ENCODE measurements at regions not wholly inside any gene's neighbourhood (a gene's known extent, or its start where the extent isn't known, plus 50 kb on each side); places are given as distances from the start of the nearest gene placed in this dataset.

DNA sequence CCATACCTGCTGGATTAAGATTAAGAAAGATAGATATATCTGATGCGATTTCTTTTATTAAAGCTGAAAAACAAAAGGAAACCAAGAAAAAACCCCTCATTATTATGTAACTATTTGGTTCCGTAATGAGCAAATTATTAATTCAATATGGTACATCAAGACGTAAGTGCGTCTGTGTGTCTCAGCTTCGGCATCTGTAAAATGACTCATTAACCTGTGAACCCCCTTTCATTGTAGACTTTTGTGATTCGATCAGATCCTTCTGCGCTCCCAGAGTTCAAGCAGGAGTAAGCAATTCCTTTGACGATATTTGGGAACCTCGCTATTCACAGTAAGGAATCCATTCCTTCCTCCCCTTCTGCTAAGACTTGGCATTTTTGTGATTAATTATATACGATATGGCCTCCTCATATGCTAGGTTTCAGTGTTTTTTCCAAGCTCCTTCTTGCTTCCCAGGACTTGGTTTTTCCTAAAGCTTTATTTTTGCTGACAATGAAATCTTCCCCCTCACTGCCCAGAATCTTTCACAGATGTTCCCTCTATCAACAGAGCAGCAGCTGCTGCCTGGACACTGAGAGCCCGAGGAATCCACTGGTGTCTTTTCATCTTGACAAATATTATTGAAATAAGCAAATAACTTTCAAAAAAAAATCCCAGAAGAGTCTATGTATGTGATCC, 171.7 kb upstream of the CELF2 start:
- TF ChIP-seq POLR2A (IDR thresholded peaks at IDR 0.05; ENCODE audit: low read depth, low read length) (no peak), CHD1 (IDR thresholded peaks at IDR 0.05; ENCODE audit: low read depth, low read length) (no peak), FOS (IDR thresholded peaks at IDR 0.05; ENCODE audit: low read depth, low read length) (no peak), RCOR1 (IDR thresholded peaks at IDR 0.05; ENCODE audit: insufficient replicate concordance, low read length) (no peak)
- TF ChIP-seq, protein P1, sequence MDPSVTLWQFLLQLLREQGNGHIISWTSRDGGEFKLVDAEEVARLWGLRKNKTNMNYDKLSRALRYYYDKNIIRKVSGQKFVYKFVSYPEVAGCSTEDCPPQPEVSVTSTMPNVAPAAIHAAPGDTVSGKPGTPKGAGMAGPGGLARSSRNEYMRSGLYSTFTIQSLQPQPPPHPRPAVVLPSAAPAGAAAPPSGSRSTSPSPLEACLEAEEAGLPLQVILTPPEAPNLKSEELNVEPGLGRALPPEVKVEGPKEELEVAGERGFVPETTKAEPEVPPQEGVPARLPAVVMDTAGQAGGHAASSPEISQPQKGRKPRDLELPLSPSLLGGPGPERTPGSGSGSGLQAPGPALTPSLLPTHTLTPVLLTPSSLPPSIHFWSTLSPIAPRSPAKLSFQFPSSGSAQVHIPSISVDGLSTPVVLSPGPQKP (IDR thresholded peaks at IDR 0.05; ENCODE audit: borderline replicate concordance, low read depth, low read length): no peak
- TF ChIP-seq, protein P2, sequence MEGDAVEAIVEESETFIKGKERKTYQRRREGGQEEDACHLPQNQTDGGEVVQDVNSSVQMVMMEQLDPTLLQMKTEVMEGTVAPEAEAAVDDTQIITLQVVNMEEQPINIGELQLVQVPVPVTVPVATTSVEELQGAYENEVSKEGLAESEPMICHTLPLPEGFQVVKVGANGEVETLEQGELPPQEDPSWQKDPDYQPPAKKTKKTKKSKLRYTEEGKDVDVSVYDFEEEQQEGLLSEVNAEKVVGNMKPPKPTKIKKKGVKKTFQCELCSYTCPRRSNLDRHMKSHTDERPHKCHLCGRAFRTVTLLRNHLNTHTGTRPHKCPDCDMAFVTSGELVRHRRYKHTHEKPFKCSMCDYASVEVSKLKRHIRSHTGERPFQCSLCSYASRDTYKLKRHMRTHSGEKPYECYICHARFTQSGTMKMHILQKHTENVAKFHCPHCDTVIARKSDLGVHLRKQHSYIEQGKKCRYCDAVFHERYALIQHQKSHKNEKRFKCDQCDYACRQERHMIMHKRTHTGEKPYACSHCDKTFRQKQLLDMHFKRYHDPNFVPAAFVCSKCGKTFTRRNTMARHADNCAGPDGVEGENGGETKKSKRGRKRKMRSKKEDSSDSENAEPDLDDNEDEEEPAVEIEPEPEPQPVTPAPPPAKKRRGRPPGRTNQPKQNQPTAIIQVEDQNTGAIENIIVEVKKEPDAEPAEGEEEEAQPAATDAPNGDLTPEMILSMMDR (conservative IDR thresholded peaks at IDR 0.05; ENCODE audit: low read depth, low read length): no peak

Data from IMR-90 (cell line).